Right lobe of liver (tissue), 4 donors: ENCODE measurements at regions not wholly inside any gene's neighbourhood (a gene's known extent, or its start where the extent isn't known, plus 50 kb on each side); places are given as distances from the start of the nearest gene placed in this dataset.

ENCODE experiments used
- POLR2A ChIP-seq: fragments of 450-650 bp; IDR thresholded peaks from one replicate; pipeline ENCODE4 v1.6.1; 2017; ENCODE audit warnings: antibody characterized with exemption, mild to moderate bottlenecking
- TF ChIP-seq, protein P1 (sequence below), 4 donors: fragments of 200-600 bp in 3 of 4; fragments of 450-650 bp in 1 of 4; IDR thresholded peaks; one replicate each; pipeline versions ENCODE4 v1.5.1 to v1.8.0; 2016 to 2022; ENCODE audit warnings: antibody characterized with exemption in 4 of 4, mild to moderate bottlenecking in 2 of 4
- donor health status: DM: no; HTN: no; CAD: no.
- donor health status: DM: no; HTN: no; CAD: no.
- donor health status: DM: no; HTN: yes; CAD: no.

DNA sequence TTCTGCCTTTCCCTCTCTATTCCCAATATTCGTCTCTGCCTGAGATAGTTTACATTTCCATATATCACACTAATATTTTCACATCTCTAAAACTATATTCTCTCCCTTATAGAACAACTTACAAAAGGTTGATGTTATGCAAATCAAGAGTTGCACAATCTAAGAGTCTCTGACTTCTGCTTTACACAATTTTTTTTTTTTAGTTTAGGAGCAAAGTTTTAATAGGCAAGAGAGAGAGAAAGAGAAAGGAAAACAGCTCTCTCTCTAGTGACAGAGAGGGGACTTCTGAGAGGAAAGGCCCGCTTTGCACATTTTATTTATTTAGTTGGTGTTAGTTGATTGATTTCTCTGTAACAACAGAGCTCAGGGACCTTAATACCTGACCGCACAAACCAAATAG lies 380.2 kb downstream of the TXNL1 start:
- TF ChIP-seq, protein P1, sequence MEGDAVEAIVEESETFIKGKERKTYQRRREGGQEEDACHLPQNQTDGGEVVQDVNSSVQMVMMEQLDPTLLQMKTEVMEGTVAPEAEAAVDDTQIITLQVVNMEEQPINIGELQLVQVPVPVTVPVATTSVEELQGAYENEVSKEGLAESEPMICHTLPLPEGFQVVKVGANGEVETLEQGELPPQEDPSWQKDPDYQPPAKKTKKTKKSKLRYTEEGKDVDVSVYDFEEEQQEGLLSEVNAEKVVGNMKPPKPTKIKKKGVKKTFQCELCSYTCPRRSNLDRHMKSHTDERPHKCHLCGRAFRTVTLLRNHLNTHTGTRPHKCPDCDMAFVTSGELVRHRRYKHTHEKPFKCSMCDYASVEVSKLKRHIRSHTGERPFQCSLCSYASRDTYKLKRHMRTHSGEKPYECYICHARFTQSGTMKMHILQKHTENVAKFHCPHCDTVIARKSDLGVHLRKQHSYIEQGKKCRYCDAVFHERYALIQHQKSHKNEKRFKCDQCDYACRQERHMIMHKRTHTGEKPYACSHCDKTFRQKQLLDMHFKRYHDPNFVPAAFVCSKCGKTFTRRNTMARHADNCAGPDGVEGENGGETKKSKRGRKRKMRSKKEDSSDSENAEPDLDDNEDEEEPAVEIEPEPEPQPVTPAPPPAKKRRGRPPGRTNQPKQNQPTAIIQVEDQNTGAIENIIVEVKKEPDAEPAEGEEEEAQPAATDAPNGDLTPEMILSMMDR (IDR thresholded peaks at IDR 0.05) = no peak
- TF ChIP-seq POLR2A = no peak
